ENCODE measurements at regions not wholly inside any gene's neighbourhood (a gene's known extent, or its start where the extent isn't known, plus 50 kb on each side); places are given as distances from the start of the nearest gene placed in this dataset.

DNA sequence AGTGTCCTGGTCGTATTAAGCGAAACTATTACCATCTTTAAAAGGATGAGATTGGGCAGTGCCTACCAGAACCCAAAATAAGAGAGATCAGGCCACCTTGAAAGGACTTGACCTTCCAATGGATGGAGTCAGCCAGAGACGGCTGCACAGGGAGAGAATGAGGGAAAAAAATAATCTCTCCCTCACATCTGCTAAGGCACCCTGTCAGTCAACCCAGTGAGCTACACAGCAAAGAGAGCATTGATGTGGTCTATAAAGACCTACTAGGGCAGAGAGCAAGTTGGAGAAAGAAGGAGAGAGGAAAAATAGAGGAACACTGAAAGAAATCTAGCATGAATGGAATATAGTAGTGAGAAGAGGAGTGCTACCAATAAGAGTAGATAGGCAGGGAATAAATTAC, 68.0 kb upstream of the FTMT start:
- intact Hi-C loops (cut with micrococcal nuclease) = no loop called here
- Mint-ChIP-seq H3K36me3 (ENCODE audit: low read depth) (no peaks in the 10 kb centered on the region), H3K27ac (no peak overlapping the region)

DNA sequence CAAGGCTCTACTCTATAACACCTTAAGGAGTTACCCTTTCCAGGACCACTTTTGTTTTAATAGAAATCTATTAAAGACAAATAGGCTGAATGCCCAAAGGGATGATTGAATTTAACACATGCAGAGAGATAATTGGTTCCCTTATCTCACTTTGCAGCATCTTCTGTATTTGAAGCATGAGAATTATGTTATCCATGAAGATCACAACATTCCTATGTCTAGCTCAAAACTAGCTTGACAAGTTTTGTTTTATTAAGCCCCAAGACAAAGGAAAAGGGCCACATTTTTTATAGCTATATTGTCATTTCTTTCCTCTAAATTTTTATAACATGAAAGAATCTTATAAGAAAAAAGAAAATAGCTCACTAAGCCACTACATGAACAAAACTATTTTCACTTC, 57.9 kb upstream of the FTMT start:
- no peak overlapping the region for H3K4me3 Mint-ChIP-seq
- no peaks in the 10 kb centered on the region for H3K36me3 Mint-ChIP-seq (ENCODE audit: low read depth)
- intact Hi-C loops (cut with micrococcal nuclease) = no loop called here
- H3K4me1 Mint-ChIP-seq (ENCODE audit: low read depth) = no peaks in the 10 kb centered on the region
- no peaks in the 10 kb centered on the region for H3K27me3 Mint-ChIP-seq
- no peak overlapping the region for H3K27ac Mint-ChIP-seq
- H3K9me3 Mint-ChIP-seq = peaks cover 8% of the 10 kb centered on the region

More for the DNA sequence above, 68.0 kb upstream of the FTMT start:
- Mint-ChIP-seq H3K4me1 (ENCODE audit: low read depth) (no peaks in the 10 kb centered on the region), H3K9me3 (peaks cover 6% of the 10 kb centered on the region), H3K4me3 (no peak overlapping the region), H3K27me3 (no peaks in the 10 kb centered on the region)

DNA sequence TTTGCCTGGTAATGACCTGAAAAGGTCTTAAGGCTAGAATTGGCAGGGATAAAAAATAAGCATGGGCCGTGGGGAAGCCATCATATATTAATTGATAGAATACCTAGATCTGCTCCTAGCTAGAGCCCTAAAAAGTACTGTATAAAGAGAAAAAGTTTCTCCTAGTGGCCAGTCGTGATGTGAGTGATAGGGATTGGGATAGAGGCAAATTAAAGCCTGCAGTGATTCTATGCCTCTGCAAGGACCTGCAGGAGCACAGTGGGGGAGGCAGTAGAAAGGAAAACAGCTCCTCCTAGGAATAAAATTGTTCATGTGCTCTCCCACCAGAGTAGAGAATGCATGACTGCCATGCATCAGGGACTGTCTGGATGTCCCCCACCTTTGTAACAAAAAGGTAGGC, 56.2 kb upstream of the FTMT start:
- no peaks in the 10 kb centered on the region for H3K36me3 Mint-ChIP-seq (ENCODE audit: low read depth)
- no peak overlapping the region for H3K4me3 Mint-ChIP-seq
- intact Hi-C loops (cut with micrococcal nuclease) = no loop called here
- H3K4me1 Mint-ChIP-seq (ENCODE audit: low read depth) = no peaks in the 10 kb centered on the region
- peaks cover 6% of the 10 kb centered on the region for H3K9me3 Mint-ChIP-seq
- H3K27ac Mint-ChIP-seq = no peak overlapping the region
- no peaks in the 10 kb centered on the region for H3K27me3 Mint-ChIP-seq

DNA sequence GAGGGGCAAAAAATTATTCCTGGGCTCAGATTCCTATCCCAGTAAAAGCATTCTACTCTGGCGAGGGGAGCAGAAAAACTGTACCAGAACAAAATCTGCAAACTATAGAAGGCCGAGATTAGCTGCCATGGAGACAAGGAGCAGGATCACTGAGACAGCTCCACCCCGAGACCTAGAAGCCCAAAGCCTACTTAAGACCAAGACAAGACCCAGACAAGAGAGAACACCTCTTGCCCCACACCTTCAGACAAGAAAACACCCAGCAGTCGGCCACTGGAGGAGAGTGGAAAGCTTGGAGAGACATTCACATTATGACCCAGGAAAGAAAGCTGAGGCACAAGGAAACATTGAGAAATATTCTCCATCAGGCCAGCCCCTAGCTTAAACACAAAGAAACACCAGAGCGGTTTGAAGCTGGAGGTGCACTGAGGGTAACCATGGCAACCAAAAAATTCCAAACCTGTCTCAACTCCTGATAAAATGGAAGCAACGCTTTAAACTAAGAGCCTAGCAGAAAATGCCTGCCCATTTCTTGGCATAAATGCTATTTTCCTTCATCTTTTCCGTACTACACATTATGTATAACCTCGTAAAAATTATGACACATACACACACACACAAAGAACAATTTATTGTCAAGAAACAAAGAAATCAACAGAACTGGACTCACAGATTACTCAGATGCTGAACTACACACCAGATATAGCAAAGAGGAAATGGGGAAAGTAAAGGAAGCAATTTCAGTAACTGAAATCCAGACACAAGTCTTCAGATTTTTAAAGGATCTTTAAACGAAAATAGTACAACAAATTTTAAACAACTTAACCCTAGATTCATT, 53.8 kb upstream of the FTMT start:
- intact Hi-C loops (cut with micrococcal nuclease) = no loop called here
- H3K4me1 Mint-ChIP-seq (ENCODE audit: low read depth) = no peaks in the 10 kb centered on the region
- H3K27ac Mint-ChIP-seq = no peak overlapping the region
- H3K36me3 Mint-ChIP-seq (ENCODE audit: low read depth) = no peaks in the 10 kb centered on the region
- H3K4me3 Mint-ChIP-seq = no peak overlapping the region
- no peaks in the 10 kb centered on the region for H3K27me3 Mint-ChIP-seq
- peaks cover 6% of the 10 kb centered on the region for H3K9me3 Mint-ChIP-seq
